ENCODE measurements at regions not wholly inside any gene's neighbourhood (a gene's known extent, or its start where the extent isn't known, plus 50 kb on each side); places are given as distances from the start of the nearest gene placed in this dataset.

DNA sequence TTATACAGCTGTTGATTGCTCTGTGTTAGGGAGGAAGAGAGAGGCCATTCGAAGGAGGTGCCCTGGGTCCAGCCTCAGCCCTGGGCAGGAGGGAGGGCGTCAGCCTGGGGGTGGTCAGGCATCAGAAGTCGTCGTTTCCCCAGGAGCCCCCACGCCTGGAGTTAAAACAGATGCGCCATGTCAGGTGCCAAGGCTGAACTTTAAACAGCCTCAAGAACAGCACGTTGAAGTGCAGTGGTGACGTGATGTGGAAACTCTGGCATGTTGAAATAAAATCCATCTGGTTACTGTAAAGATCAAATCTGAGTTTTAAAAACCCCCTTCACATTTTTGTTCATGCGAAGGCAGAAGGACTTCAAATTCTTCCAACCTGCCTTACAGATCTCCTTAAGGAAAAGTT is 128.4 kb upstream of the PPP2R2D start:
- TF ChIP-seq CTCF (IDR thresholded peaks at IDR 0.05) (no peak), POLR2A (IDR thresholded peaks at IDR 0.05) (no peak)

Data from Peyer's patch (tissue), 4 donors.